ENCODE measurements at regions not wholly inside any gene's neighbourhood (a gene's known extent, or its start where the extent isn't known, plus 50 kb on each side); places are given as distances from the start of the nearest gene placed in this dataset.
"Not testable (repeated sequence)": the region's sequence is repeated elsewhere in the genome, so short reads cannot be mapped to it uniquely, and the experiment has no call there.

GRCh38 chr2:16391986-16392385 lies 273.6 kb downstream of the CYRIA start:
- no peak for DNase-seq (ENCODE audit: low read depth)
- H3K4me3 ChIP-seq (ENCODE audit: low read depth, low read length), result no peak overlapping the region
- no peak for TF ChIP-seq CTCF (IDR thresholded peaks at IDR 0.05; ENCODE audit: insufficient read depth, low read depth, low read length)

- TF ChIP-seq CTCF (IDR thresholded peaks at IDR 0.05; ENCODE audit: insufficient read depth, low read depth, low read length), result no peak
- H3K4me3 ChIP-seq (ENCODE audit: low read depth, low read length), result no peak overlapping the region
- DNase-seq (ENCODE audit: low read depth), result no peak
Measured at GRCh38 chr2:16390561-16390960, 275.1 kb downstream of the CYRIA start.

- no peak for DNase-seq (ENCODE audit: low read depth)
- no peak overlapping the region for H3K4me3 ChIP-seq (ENCODE audit: low read depth, low read length)
- no peak for TF ChIP-seq CTCF (IDR thresholded peaks at IDR 0.05; ENCODE audit: insufficient read depth, low read depth, low read length)
Measured at GRCh38 chr2:16389611-16390010, 276.0 kb downstream of the CYRIA start.

GRCh38 chr2:16388199-16388830 lies 277.3 kb downstream of the CYRIA start:
- not testable (repeated sequence) for DNase-seq (ENCODE audit: low read depth); H3K4me3 ChIP-seq (ENCODE audit: low read depth, low read length)

- no peak for DNase-seq (ENCODE audit: low read depth)
- TF ChIP-seq CTCF (IDR thresholded peaks at IDR 0.05; ENCODE audit: insufficient read depth, low read depth, low read length), result no peak
- H3K4me3 ChIP-seq (ENCODE audit: low read depth, low read length), result no peak overlapping the region
Measured at GRCh38 chr2:16387461-16387984, 278.1 kb downstream of the CYRIA start.

- no peak overlapping the region for H3K4me3 ChIP-seq (ENCODE audit: low read depth, low read length)
- no peak for DNase-seq (ENCODE audit: low read depth)
- TF ChIP-seq CTCF (IDR thresholded peaks at IDR 0.05; ENCODE audit: insufficient read depth, low read depth, low read length), result no peak
Measured at GRCh38 chr2:16386431-16386830, 279.2 kb downstream of the CYRIA start.

- no peak for DNase-seq (ENCODE audit: low read depth)
- H3K4me3 ChIP-seq (ENCODE audit: low read depth, low read length), result no peak overlapping the region
- no peak for TF ChIP-seq CTCF (IDR thresholded peaks at IDR 0.05; ENCODE audit: insufficient read depth, low read depth, low read length)
Measured at GRCh38 chr2:16386031-16386430, 279.6 kb downstream of the CYRIA start.
